Endodermal cell (in vitro differentiated cells): ENCODE measurements at regions not wholly inside any gene's neighbourhood (a gene's known extent, or its start where the extent isn't known, plus 50 kb on each side); places are given as distances from the start of the nearest gene placed in this dataset.

Experiments
- DNase-seq: peaks from one replicate; pipeline ENCODE4 v3.0.0-alpha.2; 2017
- H3K27ac ChIP-seq: 2 replicates; pipeline ENCODE4 v1.5.1; 2013; ENCODE audit warnings: mild to moderate bottlenecking, low read depth, low read length, moderate library complexity
- H3K27me3 ChIP-seq: 2 replicates; pipeline ENCODE4 v1.6.1; 2013; ENCODE audit warnings: mild to moderate bottlenecking, low read length, moderate library complexity; ENCODE audit not compliant: insufficient read depth, control insufficient read depth, poor library complexity, severe bottlenecking
- H3K36me3 ChIP-seq: 2 replicates; pipeline ENCODE4 v1.7.0; 2013; ENCODE audit warnings: mild to moderate bottlenecking, low read length, moderate library complexity; ENCODE audit not compliant: control insufficient read depth, insufficient read depth
- H3K4me1 ChIP-seq: one replicate; pipeline ENCODE4 v1.7.0; 2013; ENCODE audit warnings: low read length; ENCODE audit not compliant: control insufficient read depth, insufficient read depth
- H3K4me3 ChIP-seq: 2 replicates; pipeline ENCODE4 v1.5.1; 2013; ENCODE audit warnings: mild to moderate bottlenecking, low read length, moderate library complexity
- H3K9ac ChIP-seq: 2 replicates; pipeline ENCODE4 v1.6.1; 2013; ENCODE audit warnings: mild to moderate bottlenecking, low read length, moderate library complexity; ENCODE audit not compliant: poor library complexity, severe bottlenecking; ENCODE audit errors: extremely low read depth
- H3K9me3 ChIP-seq: 2 replicates; pipeline ENCODE4 v1.6.1; 2013; ENCODE audit warnings: mild to moderate bottlenecking, low read length, moderate library complexity; ENCODE audit not compliant: control insufficient read depth
- H3K27ac Mint-ChIP-seq: 2 replicates; pipeline ENCODE4 v1.8.0; 2020; ENCODE audit warnings: mixed read lengths
- H3K27me3 Mint-ChIP-seq: 2 replicates; pipeline ENCODE4 v1.8.0; 2021; ENCODE audit warnings: mild to moderate bottlenecking, mixed read lengths; ENCODE audit not compliant: insufficient read depth
- H3K36me3 Mint-ChIP-seq: 2 replicates; pipeline ENCODE4 v1.8.0; 2020; ENCODE audit warnings: low read depth, mixed read lengths
- H3K4me1 Mint-ChIP-seq: 2 replicates; pipeline ENCODE4 v1.8.0; 2020; ENCODE audit warnings: mixed read lengths
- H3K4me3 Mint-ChIP-seq: 2 replicates; pipeline ENCODE4 v1.8.0; 2020; ENCODE audit warnings: mild to moderate bottlenecking, moderate library complexity, mixed read lengths
- H3K9me3 Mint-ChIP-seq: 2 replicates; pipeline ENCODE4 v1.8.0; 2020; ENCODE audit warnings: mild to moderate bottlenecking, mixed read lengths
- WGBS, 2 experiments: methylation state at CpG; one replicate each; pipeline versions ENCODE4 v1.1.5 to v1.1.7; 2013; ENCODE audit warnings: missing lambda C conversion rate in 2 of 2, mixed read lengths in 1 of 2; ENCODE audit not compliant: insufficient coverage in 1 of 2, insufficient read length in 1 of 2; 5-methylcytosine and 5-hydroxymethylcytosine counted together
- TF ChIP-seq, protein P1 (sequence below): fragments of 200-600 bp; sonication (generic); conservative IDR thresholded peaks from 2 replicates; pipeline ENCODE4 v1.5.0; 2021; ENCODE audit warnings: antibody characterized with exemption, mild to moderate bottlenecking

DNA sequence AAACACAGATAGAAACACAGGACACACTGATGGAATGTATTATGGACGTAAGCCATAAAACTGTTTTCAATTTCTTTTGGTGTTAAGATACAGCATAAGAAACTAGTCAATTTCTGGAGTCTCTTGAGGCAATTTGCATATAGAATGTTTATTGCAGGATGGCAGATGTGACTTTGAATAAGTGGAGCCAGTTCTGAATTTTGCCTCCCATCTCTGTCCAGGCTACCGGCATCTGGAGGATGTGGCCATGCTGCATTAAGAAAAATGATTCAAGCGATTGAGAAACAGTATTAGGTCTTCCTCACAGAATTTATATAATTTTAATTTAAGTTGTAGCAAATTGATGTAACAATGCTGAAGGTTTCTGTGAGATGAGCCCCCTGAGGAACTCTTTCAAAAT, 81.5 kb downstream of the CHST2 start:
- no peak overlapping the region for H3K4me3 ChIP-seq
- WGBS, 2 experiments: 94 to 100% methylated on average over 1 to 3 of the region's 3 CpGs
- H3K36me3 Mint-ChIP-seq: no peaks in the 10 kb centered on the region

DNA sequence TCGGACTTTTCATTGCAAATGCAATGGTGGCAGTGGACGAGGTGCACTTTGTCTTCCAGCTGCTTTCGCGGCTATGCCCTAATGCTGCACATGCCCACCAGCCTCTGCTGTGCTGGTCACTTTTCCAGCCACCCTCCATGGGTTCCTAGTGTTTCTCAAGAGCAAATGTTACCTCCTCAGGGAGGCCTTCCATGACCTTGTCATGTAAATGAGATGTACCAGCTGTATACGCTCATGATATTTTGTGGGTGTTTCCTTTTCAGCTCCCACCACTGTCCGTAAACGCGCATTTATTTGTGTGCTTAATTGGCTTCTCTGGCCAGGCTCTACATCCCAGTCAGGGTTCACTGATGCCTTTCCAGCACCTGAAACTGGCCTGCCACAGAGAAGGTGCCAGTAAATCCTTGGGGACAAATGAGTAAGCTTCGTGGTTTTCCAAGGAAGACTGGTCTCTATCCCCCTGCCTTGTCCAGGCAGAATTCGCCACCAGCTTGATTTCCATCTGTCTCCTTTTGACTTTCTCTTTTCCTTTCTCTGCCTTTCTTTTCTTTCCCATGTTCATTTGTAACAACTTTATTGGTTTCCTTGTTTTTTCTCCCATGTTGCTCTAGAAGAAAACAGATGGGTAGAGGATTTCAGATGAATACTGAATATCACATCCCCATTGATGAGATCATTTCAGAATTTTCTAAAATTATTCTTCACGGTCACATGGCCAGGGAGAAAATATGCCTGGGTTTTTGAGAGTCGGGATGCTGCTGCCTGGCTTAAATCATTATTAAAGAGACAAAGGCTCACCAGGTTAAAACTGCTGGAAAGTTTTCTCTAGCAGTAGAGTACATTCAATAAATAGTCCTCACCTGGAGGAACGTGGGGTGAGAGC, 82.5 kb downstream of the CHST2 start:
- Histone ChIP-seq H3K27me3 (no peaks in the 10 kb centered on the region), H3K36me3 (no peaks in the 10 kb centered on the region), H3K9ac (no peak overlapping the region), H3K9me3 (no peaks in the 10 kb centered on the region), H3K4me3 (no peak overlapping the region), H3K27ac (no peak overlapping the region), H3K4me1 (peaks cover 15% of the 10 kb centered on the region)
- no peak for DNase-seq
- Mint-ChIP-seq H3K36me3 (no peaks in the 10 kb centered on the region), H3K4me3 (no peak overlapping the region), H3K4me1 (peaks cover 22% of the 10 kb centered on the region), H3K27ac (no peak overlapping the region), H3K27me3 (no peaks in the 10 kb centered on the region), H3K9me3 (peaks cover 3% of the 10 kb centered on the region)
- TF ChIP-seq, protein P1, sequence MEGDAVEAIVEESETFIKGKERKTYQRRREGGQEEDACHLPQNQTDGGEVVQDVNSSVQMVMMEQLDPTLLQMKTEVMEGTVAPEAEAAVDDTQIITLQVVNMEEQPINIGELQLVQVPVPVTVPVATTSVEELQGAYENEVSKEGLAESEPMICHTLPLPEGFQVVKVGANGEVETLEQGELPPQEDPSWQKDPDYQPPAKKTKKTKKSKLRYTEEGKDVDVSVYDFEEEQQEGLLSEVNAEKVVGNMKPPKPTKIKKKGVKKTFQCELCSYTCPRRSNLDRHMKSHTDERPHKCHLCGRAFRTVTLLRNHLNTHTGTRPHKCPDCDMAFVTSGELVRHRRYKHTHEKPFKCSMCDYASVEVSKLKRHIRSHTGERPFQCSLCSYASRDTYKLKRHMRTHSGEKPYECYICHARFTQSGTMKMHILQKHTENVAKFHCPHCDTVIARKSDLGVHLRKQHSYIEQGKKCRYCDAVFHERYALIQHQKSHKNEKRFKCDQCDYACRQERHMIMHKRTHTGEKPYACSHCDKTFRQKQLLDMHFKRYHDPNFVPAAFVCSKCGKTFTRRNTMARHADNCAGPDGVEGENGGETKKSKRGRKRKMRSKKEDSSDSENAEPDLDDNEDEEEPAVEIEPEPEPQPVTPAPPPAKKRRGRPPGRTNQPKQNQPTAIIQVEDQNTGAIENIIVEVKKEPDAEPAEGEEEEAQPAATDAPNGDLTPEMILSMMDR: no peak
- 90 to 91% methylated on average over 8 to 12 of the region's 13 CpGs for WGBS, 2 experiments

More for the DNA sequence above, 81.5 kb downstream of the CHST2 start:
- H3K9me3 ChIP-seq: no peaks in the 10 kb centered on the region
- DNase-seq: no peak
- TF ChIP-seq, protein P1: no peak
- no peaks in the 10 kb centered on the region for H3K27me3 Mint-ChIP-seq
- H3K4me1 Mint-ChIP-seq: peaks cover 21% of the 10 kb centered on the region
- H3K27me3 ChIP-seq: no peaks in the 10 kb centered on the region
- H3K4me3 Mint-ChIP-seq: no peak overlapping the region
- peaks cover 15% of the 10 kb centered on the region for H3K4me1 ChIP-seq
- H3K9ac ChIP-seq: no peak overlapping the region
- H3K36me3 ChIP-seq: no peaks in the 10 kb centered on the region
- H3K27ac Mint-ChIP-seq: no peak overlapping the region
- no peak overlapping the region for H3K27ac ChIP-seq
- peaks cover 3% of the 10 kb centered on the region for H3K9me3 Mint-ChIP-seq

DNA sequence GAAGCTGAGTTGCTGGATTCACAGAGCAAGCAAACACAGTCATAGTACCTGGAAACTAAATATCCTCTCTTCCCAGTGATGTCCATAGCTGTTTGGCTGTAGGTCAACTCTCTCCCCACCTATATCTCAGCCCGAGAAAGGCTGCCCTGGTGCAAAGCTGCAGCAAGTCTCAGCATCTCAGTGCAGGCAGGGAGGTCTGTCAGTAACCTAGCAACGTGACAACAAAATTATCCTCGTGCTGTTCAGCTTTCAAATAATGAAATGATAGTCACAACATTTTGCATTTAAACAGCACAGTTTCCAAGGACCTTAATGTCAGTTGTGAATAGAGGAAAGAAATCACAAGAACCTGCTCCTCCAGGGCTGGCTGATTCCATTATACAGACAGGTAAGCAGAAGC, 83.6 kb downstream of the CHST2 start:
- peaks cover 3% of the 10 kb centered on the region for H3K9me3 Mint-ChIP-seq
- no peak overlapping the region for H3K27ac Mint-ChIP-seq
- H3K27me3 Mint-ChIP-seq: no peaks in the 10 kb centered on the region
- Histone ChIP-seq H3K36me3 (no peaks in the 10 kb centered on the region), H3K4me1 (peaks cover 15% of the 10 kb centered on the region), H3K4me3 (no peak overlapping the region), H3K27ac (no peak overlapping the region), H3K9me3 (no peaks in the 10 kb centered on the region), H3K9ac (no peak overlapping the region), H3K27me3 (no peaks in the 10 kb centered on the region)
- peaks cover 26% of the 10 kb centered on the region for H3K4me1 Mint-ChIP-seq
- no peak for DNase-seq
- H3K4me3 Mint-ChIP-seq: no peak overlapping the region
- TF ChIP-seq, protein P1: no peak
- 86 to 100% methylated on average over 1 to 3 of the region's 3 CpGs for WGBS, 2 experiments
- H3K36me3 Mint-ChIP-seq: no peaks in the 10 kb centered on the region
